RKO (cell line): ENCODE measurements at regions not wholly inside any gene's neighbourhood (a gene's known extent, or its start where the extent isn't known, plus 50 kb on each side); places are given as distances from the start of the nearest gene placed in this dataset.

ENCODE experiments used
- DNase-seq: peaks from one replicate; pipeline ENCODE4 v3.0.0-alpha.2; 2016; ENCODE audit warnings: low spot score

GRCh38 chr2:8454797-8455196 is 227.1 kb upstream of the ID2 start:
- no peak for DNase-seq

GRCh38 chr2:8455236-8456150 is 226.4 kb upstream of the ID2 start:
- DNase-seq, result no peak

- DNase-seq, result no peak
These were observed 225.4 kb upstream of the ID2 start for GRCh38 chr2:8456151-8457091.

- DNase-seq, result no peak
These were observed 224.8 kb upstream of the ID2 start for GRCh38 chr2:8457092-8457481.

GRCh38 chr2:8457699-8458502 is 224.0 kb upstream of the ID2 start:
- no peak for DNase-seq

- DNase-seq, result no peak
These were observed 223.1 kb upstream of the ID2 start for GRCh38 chr2:8458503-8459459.

GRCh38 chr2:8459474-8459873 is 222.4 kb upstream of the ID2 start:
- DNase-seq, result no peak

GRCh38 chr2:8461341-8461740 is 220.5 kb upstream of the ID2 start:
- DNase-seq, result no peak

GRCh38 chr2:8462280-8462679 is 219.6 kb upstream of the ID2 start:
- no peak for DNase-seq

- no peak for DNase-seq
These were observed 218.8 kb upstream of the ID2 start for GRCh38 chr2:8462899-8463648.

GRCh38 chr2:8465560-8465959 is 216.3 kb upstream of the ID2 start:
- no peak for DNase-seq

- DNase-seq, result no peak
These were observed 212.0 kb upstream of the ID2 start for GRCh38 chr2:8469709-8470493.

GRCh38 chr2:8472545-8473323 is 209.1 kb upstream of the ID2 start:
- DNase-seq, result no peak

GRCh38 chr2:8475349-8476031 is 206.4 kb upstream of the ID2 start:
- no peak for DNase-seq

GRCh38 chr2:8477552-8478470 is 204.0 kb upstream of the ID2 start:
- DNase-seq, result no peak

GRCh38 chr2:8478471-8478793 is 203.4 kb upstream of the ID2 start:
- DNase-seq, result no peak

- no peak for DNase-seq
These were observed 202.6 kb upstream of the ID2 start for GRCh38 chr2:8479298-8479697.
